Psoas muscle (tissue), 7 donors: ENCODE measurements at regions not wholly inside any gene's neighbourhood (a gene's known extent, or its start where the extent isn't known, plus 50 kb on each side); places are given as distances from the start of the nearest gene placed in this dataset.

Experiments used
- ATAC-seq, 4 donors: fragments of 200-7000 bp; cut with Tn5 transposase; one replicate each; pipeline ENCODE4 v1.9.1; 2020; ENCODE audit warnings: moderate library complexity in 3 of 4, mild to moderate bottlenecking in 2 of 4
- DNase-seq, 2 donors: peaks; one replicate each; pipeline ENCODE4 v3.0.0-alpha.2; 2020
- H3K27ac ChIP-seq: fragments of 200-600 bp; one replicate; pipeline ENCODE4 v1.8.0; 2022
- H3K27me3 ChIP-seq, 3 donors: fragments of 200-600 bp in 1 of 3; one replicate each; pipeline versions ENCODE4 v1.6.1 to v1.8.0; 2013 to 2022; ENCODE audit warnings: low read length in 2 of 3, mild to moderate bottlenecking in 2 of 3, moderate library complexity in 1 of 3; ENCODE audit not compliant: insufficient read depth in 3 of 3
- H3K36me3 ChIP-seq, 2 donors: fragments of 200-600 bp in 1 of 2; one replicate each; pipeline versions ENCODE4 v1.6.1 to v1.8.0; 2013 to 2022; ENCODE audit warnings: low read depth in 1 of 2, mild to moderate bottlenecking in 1 of 2, moderate library complexity in 1 of 2; ENCODE audit not compliant: insufficient read depth in 1 of 2
- H3K4me1 ChIP-seq: fragments of 200-600 bp; one replicate; pipeline ENCODE4 v1.8.0; 2022
- H3K4me3 ChIP-seq: fragments of 200-600 bp; one replicate; pipeline ENCODE4 v1.8.0; 2022; ENCODE audit warnings: mild to moderate bottlenecking
- H3K9me3 ChIP-seq: fragments of 200-600 bp; one replicate; pipeline ENCODE4 v1.8.0; 2022
- WGBS, 3 donors: extraction: QIAGEN DNeasy Blood & Tissue Kit; methylation state at CpG; one replicate each; pipeline versions ENCODE4 v1.1.6 to v1.1.7; 2013; 5-methylcytosine and 5-hydroxymethylcytosine counted together
- intact Hi-C, 2 donors: fragments of 100-400 bp; cut with DNase I; formaldehyde crosslinking; loops; one replicate each; pipeline versions ENCODE4 v1.11.0 to v1.14.2; 2022
- TF ChIP-seq, protein P1 (sequence below): fragments of 200-600 bp; IDR thresholded peaks from one replicate; pipeline ENCODE4 v1.8.0; 2022; ENCODE audit warnings: antibody characterized with exemption
- donor health status: healthy with polysubstance abuse.
- donor health status: DM: no; HTN: no; CAD: no; lungs with moderate emphysema.
- donor health status: Bipolar disorder and iron deficiency.
- donor health status: healthy.
- donor health status: DM: yes; HTN: yes; CAD: no.
- donor health status: DM: no; HTN: no; CAD: no.
- donor health status: DM: yes; HTN: yes; CAD: no.

DNA sequence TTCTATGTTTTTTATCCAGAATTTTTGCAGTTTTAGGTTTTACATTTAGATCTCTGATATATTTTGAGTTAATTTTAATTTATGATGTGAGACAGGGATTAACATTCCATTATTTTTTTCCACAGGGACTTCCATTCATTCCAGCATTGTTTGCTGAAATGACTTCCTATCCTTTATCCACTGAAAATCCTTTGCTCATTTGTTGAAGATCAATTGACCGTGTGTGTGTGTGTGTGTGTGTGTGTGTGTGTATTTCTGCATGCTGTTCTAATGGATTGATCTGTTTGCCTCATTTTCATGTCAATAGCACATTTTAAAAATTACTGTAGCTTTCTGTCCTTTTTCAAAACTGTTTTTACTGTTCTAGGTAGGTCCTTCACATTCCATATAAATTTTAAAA, 480.3 kb downstream of the DSC3 start:
- Histone ChIP-seq H3K4me3 (no peak overlapping the region), H3K9me3 (peaks cover 3% of the 10 kb centered on the region), H3K27ac (no peak overlapping the region), H3K27me3 (no peaks in the 10 kb centered on the region), H3K4me1 (no peaks in the 10 kb centered on the region), H3K36me3 (no peaks in the 10 kb centered on the region)
- intact Hi-C loops: no loop called here
- 44 to 56% (median 48%) methylated on average over 1 of the region's 1 CpG for WGBS, 3 donors
- ATAC-seq: no peak
- TF ChIP-seq, protein P1, sequence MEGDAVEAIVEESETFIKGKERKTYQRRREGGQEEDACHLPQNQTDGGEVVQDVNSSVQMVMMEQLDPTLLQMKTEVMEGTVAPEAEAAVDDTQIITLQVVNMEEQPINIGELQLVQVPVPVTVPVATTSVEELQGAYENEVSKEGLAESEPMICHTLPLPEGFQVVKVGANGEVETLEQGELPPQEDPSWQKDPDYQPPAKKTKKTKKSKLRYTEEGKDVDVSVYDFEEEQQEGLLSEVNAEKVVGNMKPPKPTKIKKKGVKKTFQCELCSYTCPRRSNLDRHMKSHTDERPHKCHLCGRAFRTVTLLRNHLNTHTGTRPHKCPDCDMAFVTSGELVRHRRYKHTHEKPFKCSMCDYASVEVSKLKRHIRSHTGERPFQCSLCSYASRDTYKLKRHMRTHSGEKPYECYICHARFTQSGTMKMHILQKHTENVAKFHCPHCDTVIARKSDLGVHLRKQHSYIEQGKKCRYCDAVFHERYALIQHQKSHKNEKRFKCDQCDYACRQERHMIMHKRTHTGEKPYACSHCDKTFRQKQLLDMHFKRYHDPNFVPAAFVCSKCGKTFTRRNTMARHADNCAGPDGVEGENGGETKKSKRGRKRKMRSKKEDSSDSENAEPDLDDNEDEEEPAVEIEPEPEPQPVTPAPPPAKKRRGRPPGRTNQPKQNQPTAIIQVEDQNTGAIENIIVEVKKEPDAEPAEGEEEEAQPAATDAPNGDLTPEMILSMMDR: no peak
- DNase-seq: no peak

DNA sequence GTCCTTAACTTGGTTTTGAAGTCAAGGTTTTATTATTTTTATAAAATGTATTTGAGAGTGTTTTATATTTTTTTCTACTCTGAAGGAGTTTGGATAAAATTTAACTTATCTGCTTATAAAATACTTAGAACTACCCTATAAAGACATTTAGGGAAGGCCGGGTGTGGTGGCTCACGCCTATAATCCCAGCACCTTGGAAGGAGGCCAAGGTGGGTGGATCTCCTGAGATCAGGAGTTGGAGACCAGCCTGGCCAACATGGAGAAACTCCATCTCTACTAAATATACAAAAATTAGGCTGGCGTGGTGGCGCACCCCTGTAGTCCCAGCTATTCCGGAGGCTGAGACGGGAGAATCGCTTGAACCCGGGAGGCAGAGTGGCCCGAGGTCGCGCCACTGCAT, 486.4 kb downstream of the DSC3 start:
- ATAC-seq: no peak

DNA sequence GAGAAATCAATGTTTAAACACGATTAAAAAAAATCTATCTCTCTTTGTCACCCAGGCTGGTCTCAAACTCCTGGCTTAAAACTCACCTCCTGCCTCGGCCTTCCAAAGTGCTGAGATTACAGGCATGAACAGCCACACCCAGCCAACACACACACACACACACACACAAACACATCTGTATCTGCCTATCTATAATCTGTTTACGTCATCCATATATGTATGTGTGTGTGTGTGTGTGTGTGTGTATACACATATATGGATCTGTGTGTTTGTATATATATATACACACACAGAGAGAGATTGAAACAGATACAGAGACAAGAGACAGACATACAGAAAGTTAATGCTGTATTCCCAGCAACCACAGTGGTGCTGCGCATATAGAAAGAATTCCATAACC, 497.1 kb downstream of the DSC3 start:
- H3K4me1 ChIP-seq: no peaks in the 10 kb centered on the region
- H3K27ac ChIP-seq: no peak overlapping the region
- DNase-seq (no peak), ATAC-seq (no peak)
- H3K9me3 ChIP-seq: no peaks in the 10 kb centered on the region
- no peak overlapping the region for H3K4me3 ChIP-seq
- WGBS, 3 donors: 78 to 90% (median 88%) methylated on average over 4 of the region's 4 CpGs
- H3K36me3 ChIP-seq: no peaks in the 10 kb centered on the region
- intact Hi-C loops: no loop called here
- no peaks in the 10 kb centered on the region for H3K27me3 ChIP-seq
- TF ChIP-seq, protein P1: no peak

More for the DNA sequence above, 486.4 kb downstream of the DSC3 start:
- DNase-seq: no peak
- intact Hi-C loops: no loop called here
- Histone ChIP-seq H3K9me3 (peaks cover 3% of the 10 kb centered on the region), H3K36me3 (no peaks in the 10 kb centered on the region), H3K4me3 (no peak overlapping the region), H3K27me3 (no peaks in the 10 kb centered on the region), H3K27ac (no peak overlapping the region), H3K4me1 (no peaks in the 10 kb centered on the region)
- TF ChIP-seq, protein P1: no peak
- 86 to 87% (median 87%) methylated on average over 11 of the region's 11 CpGs for WGBS, 3 donors

DNA sequence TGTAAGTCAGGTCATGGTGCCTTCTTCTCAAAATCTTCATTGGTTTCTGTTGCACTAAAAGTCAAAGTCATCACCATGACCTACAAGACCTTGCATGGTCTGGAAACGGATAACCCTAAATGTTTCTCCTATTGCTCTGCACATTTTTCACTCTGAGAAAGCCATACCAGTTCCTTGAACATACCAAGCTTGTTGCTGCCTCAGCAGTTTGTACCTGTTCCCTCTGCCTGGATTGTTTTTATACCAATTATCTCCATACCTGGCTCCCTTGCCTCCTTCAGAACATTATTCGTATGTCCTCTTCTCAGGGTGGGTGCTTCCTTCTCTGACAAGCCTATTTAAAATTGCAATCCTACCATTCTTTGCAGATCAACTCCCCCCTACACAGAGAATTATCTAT, 498.4 kb downstream of the DSC3 start:
- Histone ChIP-seq H3K36me3 (no peaks in the 10 kb centered on the region), H3K9me3 (no peaks in the 10 kb centered on the region), H3K4me3 (no peak overlapping the region), H3K27me3 (no peaks in the 10 kb centered on the region), H3K27ac (no peak overlapping the region), H3K4me1 (no peaks in the 10 kb centered on the region)
- TF ChIP-seq, protein P1: no peak
- WGBS, 3 donors: 87 to 90% (median 88%) methylated on average over 2 of the region's 2 CpGs
- DNase-seq: no peak
- intact Hi-C loops: no loop called here
- ATAC-seq: no peak

DNA sequence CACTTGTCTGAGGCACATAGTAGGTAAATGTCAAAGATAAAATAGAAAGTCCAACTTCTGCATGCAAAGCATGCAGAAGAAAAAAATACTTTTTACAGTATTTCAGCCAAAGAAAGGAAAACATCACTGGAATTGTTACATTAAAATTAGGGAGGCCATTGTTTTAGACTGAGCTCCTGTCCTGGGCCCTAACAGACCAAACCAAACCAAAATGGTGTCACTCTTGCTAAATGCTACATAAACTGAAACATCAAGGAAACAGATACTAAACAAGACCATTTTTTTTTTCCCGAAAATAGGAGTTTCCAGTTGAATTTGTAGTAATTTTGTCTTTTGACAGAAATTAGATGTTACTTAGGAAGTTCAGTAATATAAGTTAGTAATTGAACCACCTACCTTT, 508.8 kb downstream of the DSC3 start:
- no peaks in the 10 kb centered on the region for H3K27me3 ChIP-seq
- DNase-seq: no peak
- no peak overlapping the region for H3K4me3 ChIP-seq
- no peak for ATAC-seq
- intact Hi-C loops: no loop called here
- H3K36me3 ChIP-seq: no peaks in the 10 kb centered on the region
- no peaks in the 10 kb centered on the region for H3K4me1 ChIP-seq
- no peaks in the 10 kb centered on the region for H3K9me3 ChIP-seq
- H3K27ac ChIP-seq: no peak overlapping the region
- TF ChIP-seq, protein P1: no peak
- WGBS, 3 donors: 89 to 97% (median 95%) methylated on average over 1 of the region's 1 CpG
